GM12873 (cell line): ENCODE measurements at regions not wholly inside any gene's neighbourhood (a gene's known extent, or its start where the extent isn't known, plus 50 kb on each side); places are given as distances from the start of the nearest gene placed in this dataset.

Experiments
- CTCF ChIP-seq: IDR thresholded peaks from 2 replicates; pipeline ENCODE4 v1.5.1; 2012; ENCODE audit warnings: low read depth, mild to moderate bottlenecking, moderate library complexity, low read length, control low read depth; ENCODE audit not compliant: insufficient read depth; ENCODE audit errors: missing control alignments

- no peak for TF ChIP-seq CTCF
These were observed 228.1 kb upstream of the PHYHIPL start for GRCh38 chr10:58948303-58948702.

- TF ChIP-seq CTCF, result no peak
These were observed 225.8 kb upstream of the PHYHIPL start for GRCh38 chr10:58950618-58951017.

- TF ChIP-seq CTCF, result no peak
These were observed 225.4 kb upstream of the PHYHIPL start for GRCh38 chr10:58951087-58951486.

- no peak for TF ChIP-seq CTCF
These were observed 224.7 kb upstream of the PHYHIPL start for GRCh38 chr10:58951746-58952145.

- no peak for TF ChIP-seq CTCF
These were observed 224.3 kb upstream of the PHYHIPL start for GRCh38 chr10:58952162-58952601.

GRCh38 chr10:58952747-58953466 is 223.5 kb upstream of the PHYHIPL start:
- peak; percentile 74 for TF ChIP-seq CTCF

GRCh38 chr10:58954178-58954577 is 222.3 kb upstream of the PHYHIPL start:
- no peak for TF ChIP-seq CTCF
